CD4-positive, alpha-beta memory T cell (primary cell): ENCODE measurements at regions not wholly inside any gene's neighbourhood (a gene's known extent, or its start where the extent isn't known, plus 50 kb on each side); places are given as distances from the start of the nearest gene placed in this dataset.

ENCODE experiments used
- CTCF ChIA-PET: fragments of 350-600 bp; sonication (Branson Sonifier 250); formaldehyde crosslinking; loops from one replicate; lab custom pipeline; 2021; ENCODE audit warnings: inconsistent platforms; ENCODE audit not compliant: partially characterized antibody; lab: Charles Lee
- POLR2A ChIA-PET: fragments of 350-600 bp; sonication (Branson Sonifier 250); formaldehyde crosslinking; loops from one replicate; lab custom pipeline; 2021; ENCODE audit not compliant: partially characterized antibody; lab: Charles Lee
- DNase-seq, 5 donors: peaks; one replicate each; pipeline versions ENCODE4 v3.0.0 to v3.0.0-alpha.2; 2020 to 2022; ENCODE audit warnings: mixed read lengths in 1 of 5
- H3K27ac ChIP-seq: one replicate; pipeline ENCODE4 v1.7.0; 2013; ENCODE audit warnings: low read depth, low read length
- H3K27me3 ChIP-seq: 2 replicates; pipeline ENCODE4 v1.7.0; 2013; ENCODE audit warnings: mild to moderate bottlenecking, low read length, moderate library complexity; ENCODE audit not compliant: insufficient read depth
- H3K36me3 ChIP-seq: 2 replicates; pipeline ENCODE4 v1.7.0; 2013; ENCODE audit warnings: mild to moderate bottlenecking, low read length, moderate library complexity; ENCODE audit not compliant: insufficient read depth
- H3K4me1 ChIP-seq: 2 replicates; pipeline ENCODE4 v1.7.0; 2013; ENCODE audit warnings: mild to moderate bottlenecking, low read length, moderate library complexity; ENCODE audit not compliant: insufficient read depth
- H3K4me3 ChIP-seq, 2 donors: one replicate each; pipeline ENCODE4 v1.7.0; 2013; ENCODE audit warnings: low read length in 2 of 2, mild to moderate bottlenecking in 1 of 2
- H3K9me3 ChIP-seq, 2 donors: one replicate each; pipeline ENCODE4 v1.7.0; 2013; ENCODE audit warnings: low read length in 2 of 2, control low read depth in 1 of 2; ENCODE audit not compliant: control insufficient read depth in 1 of 2
- H3K27ac Mint-ChIP-seq, 7 donors: one replicate each; pipeline ENCODE4 v1.8.0; 2020 to 2021; ENCODE audit warnings: mixed read lengths in 7 of 7, mild to moderate bottlenecking in 6 of 7, inconsistent platforms in 3 of 7, moderate library complexity in 3 of 7
- H3K27me3 Mint-ChIP-seq, 2 donors: one replicate each; pipeline ENCODE4 v1.8.0; 2020 to 2021; ENCODE audit warnings: mixed read lengths in 2 of 2
- H3K36me3 Mint-ChIP-seq, 2 donors: one replicate each; pipeline ENCODE4 v1.8.0; 2020 to 2021; ENCODE audit warnings: mixed read lengths in 2 of 2, inconsistent platforms in 1 of 2, mild to moderate bottlenecking in 1 of 2
- H3K4me1 Mint-ChIP-seq, 4 donors: one replicate each; pipeline ENCODE4 v1.8.0; 2020 to 2021; ENCODE audit warnings: mixed read lengths in 4 of 4, mild to moderate bottlenecking in 1 of 4
- H3K4me3 Mint-ChIP-seq, 8 donors: one replicate each; pipeline ENCODE4 v1.8.0; 2020 to 2021; ENCODE audit warnings: mixed read lengths in 8 of 8, mild to moderate bottlenecking in 7 of 8, moderate library complexity in 6 of 8, inconsistent platforms in 3 of 8
- H3K9me3 Mint-ChIP-seq, 8 donors: one replicate each; pipeline ENCODE4 v1.8.0; 2020 to 2021; ENCODE audit warnings: mixed read lengths in 8 of 8, mild to moderate bottlenecking in 5 of 8, inconsistent platforms in 3 of 8, moderate library complexity in 1 of 8
- intact Hi-C: fragments of 100-400 bp; cut with micrococcal nuclease; formaldehyde crosslinking; loops from one replicate; pipeline ENCODE4 v1.15.1; 2023

GRCh38 chr18:60577457-60577856, 204.9 kb upstream of the MC4R start:
- intact Hi-C loops, result no loop called here
- Mint-ChIP-seq H3K27ac (no peak overlapping the region), H3K36me3 (no peaks in the 10 kb centered on the region), H3K4me3 (no peak overlapping the region), H3K27me3 (no peaks in the 10 kb centered on the region), H3K9me3 (peaks cover 0 to 16% (median 4%) of the 10 kb centered on the region in 8 donors), H3K4me1 (no peaks in the 10 kb centered on the region)
- H3K27ac ChIP-seq, result no peak overlapping the region
- DNase-seq, result no peak
- H3K4me3 ChIP-seq, result no peak overlapping the region
- no peaks in the 10 kb centered on the region for H3K9me3 ChIP-seq
- POLR2A ChIA-PET, result no interaction called here
- H3K4me1 ChIP-seq, result no peaks in the 10 kb centered on the region
- CTCF ChIA-PET, result no interaction called here
- H3K27me3 ChIP-seq, result no peaks in the 10 kb centered on the region
- H3K36me3 ChIP-seq, result no peaks in the 10 kb centered on the region

- no peaks in the 10 kb centered on the region for H3K9me3 ChIP-seq
- ChIA-PET CTCF (no interaction called here), POLR2A (no interaction called here)
- H3K4me3 ChIP-seq, result no peak overlapping the region
- Mint-ChIP-seq H3K27me3 (no peaks in the 10 kb centered on the region), H3K9me3 (peaks cover 0 to 15% (median 5%) of the 10 kb centered on the region in 8 donors), H3K36me3 (no peaks in the 10 kb centered on the region), H3K4me3 (no peak overlapping the region), H3K27ac (no peak overlapping the region), H3K4me1 (no peaks in the 10 kb centered on the region)
- H3K27me3 ChIP-seq, result no peaks in the 10 kb centered on the region
- no peak overlapping the region for H3K27ac ChIP-seq
- no peaks in the 10 kb centered on the region for H3K4me1 ChIP-seq
- intact Hi-C loops, result no loop called here
- H3K36me3 ChIP-seq, result no peaks in the 10 kb centered on the region
- no peak for DNase-seq
These were observed 213.1 kb upstream of the MC4R start for GRCh38 chr18:60585670-60586069.

GRCh38 chr18:60593249-60593648, 220.7 kb upstream of the MC4R start:
- no peak for DNase-seq
- no peaks in the 10 kb centered on the region for H3K36me3 ChIP-seq
- CTCF ChIA-PET, result no interaction called here
- no peaks in the 10 kb centered on the region for H3K27me3 Mint-ChIP-seq
- no peaks in the 10 kb centered on the region for H3K4me1 Mint-ChIP-seq
- peaks cover 0 to 4% (median 0%) of the 10 kb centered on the region in 8 donors for H3K9me3 Mint-ChIP-seq
- no peak overlapping the region for H3K27ac ChIP-seq
- H3K4me3 ChIP-seq, result no peak overlapping the region
- intact Hi-C loops, result no loop called here
- H3K27ac Mint-ChIP-seq, result no peak overlapping the region
- H3K36me3 Mint-ChIP-seq, result no peaks in the 10 kb centered on the region
- H3K4me1 ChIP-seq, result no peaks in the 10 kb centered on the region
- no peaks in the 10 kb centered on the region for H3K27me3 ChIP-seq
- POLR2A ChIA-PET, result no interaction called here
- H3K9me3 ChIP-seq, result no peaks in the 10 kb centered on the region
- no peak overlapping the region for H3K4me3 Mint-ChIP-seq

- DNase-seq, result no peak
- Mint-ChIP-seq H3K4me3 (no peak overlapping the region), H3K9me3 (peaks cover 0 to 3% (median 0%) of the 10 kb centered on the region in 8 donors), H3K4me1 (no peaks in the 10 kb centered on the region), H3K36me3 (no peaks in the 10 kb centered on the region), H3K27ac (no peak overlapping the region), H3K27me3 (no peaks in the 10 kb centered on the region)
- POLR2A ChIA-PET, result no interaction called here
- Histone ChIP-seq H3K9me3 (no peaks in the 10 kb centered on the region), H3K4me3 (no peak overlapping the region), H3K27ac (no peak overlapping the region), H3K4me1 (no peaks in the 10 kb centered on the region), H3K36me3 (no peaks in the 10 kb centered on the region), H3K27me3 (no peaks in the 10 kb centered on the region)
- intact Hi-C loops, result no loop called here
- CTCF ChIA-PET, result no interaction called here
These were observed 224.4 kb upstream of the MC4R start for GRCh38 chr18:60596928-60597327.

- Histone ChIP-seq H3K4me1 (no peaks in the 10 kb centered on the region), H3K4me3 (no peak overlapping the region), H3K36me3 (no peaks in the 10 kb centered on the region), H3K9me3 (no peaks in the 10 kb centered on the region), H3K27ac (no peak overlapping the region), H3K27me3 (no peaks in the 10 kb centered on the region)
- intact Hi-C loops, result no loop called here
- no peaks in the 10 kb centered on the region for H3K27me3 Mint-ChIP-seq
- no peak for DNase-seq
- no peak overlapping the region for H3K27ac Mint-ChIP-seq
- ChIA-PET CTCF (no interaction called here), POLR2A (no interaction called here)
- H3K9me3 Mint-ChIP-seq, result peaks cover 0 to 8% (median 0%) of the 10 kb centered on the region in 8 donors
- no peaks in the 10 kb centered on the region for H3K4me1 Mint-ChIP-seq
- no peak overlapping the region for H3K4me3 Mint-ChIP-seq
- no peaks in the 10 kb centered on the region for H3K36me3 Mint-ChIP-seq
These were observed 226.7 kb upstream of the MC4R start for GRCh38 chr18:60599267-60599666.

GRCh38 chr18:60599995-60600394, 227.4 kb upstream of the MC4R start:
- H3K27ac ChIP-seq, result no peak overlapping the region
- Mint-ChIP-seq H3K27ac (no peak overlapping the region), H3K27me3 (no peaks in the 10 kb centered on the region), H3K36me3 (no peaks in the 10 kb centered on the region), H3K4me1 (no peaks in the 10 kb centered on the region), H3K4me3 (no peak overlapping the region), H3K9me3 (peaks cover 0 to 8% (median 0%) of the 10 kb centered on the region in 8 donors)
- no peak for DNase-seq
- no peak overlapping the region for H3K4me3 ChIP-seq
- ChIA-PET POLR2A (no interaction called here), CTCF (no interaction called here)
- H3K27me3 ChIP-seq, result no peaks in the 10 kb centered on the region
- H3K9me3 ChIP-seq, result no peaks in the 10 kb centered on the region
- intact Hi-C loops, result no loop called here
- no peaks in the 10 kb centered on the region for H3K36me3 ChIP-seq
- H3K4me1 ChIP-seq, result no peaks in the 10 kb centered on the region

GRCh38 chr18:60601249-60601648, 228.7 kb upstream of the MC4R start:
- no peak overlapping the region for H3K4me3 ChIP-seq
- Mint-ChIP-seq H3K4me3 (no peak overlapping the region), H3K9me3 (peaks cover 0 to 8% (median 0%) of the 10 kb centered on the region in 8 donors), H3K27me3 (no peaks in the 10 kb centered on the region), H3K36me3 (no peaks in the 10 kb centered on the region), H3K4me1 (no peaks in the 10 kb centered on the region), H3K27ac (no peak overlapping the region)
- no peaks in the 10 kb centered on the region for H3K36me3 ChIP-seq
- CTCF ChIA-PET, result interaction anchor here (1.3 kb wide), 1 partner anchor 10 kb away, joined by 3 read pairs; no protein-coding TSS in a partner anchor
- H3K27ac ChIP-seq, result no peak overlapping the region
- POLR2A ChIA-PET, result no interaction called here
- H3K9me3 ChIP-seq, result no peaks in the 10 kb centered on the region
- no peak for DNase-seq
- no peaks in the 10 kb centered on the region for H3K27me3 ChIP-seq
- intact Hi-C loops, result no loop called here
- H3K4me1 ChIP-seq, result no peaks in the 10 kb centered on the region

GRCh38 chr18:60623331-60623730, 250.8 kb upstream of the MC4R start:
- Histone ChIP-seq H3K4me3 (no peak overlapping the region), H3K4me1 (no peaks in the 10 kb centered on the region), H3K9me3 (no peaks in the 10 kb centered on the region), H3K36me3 (no peaks in the 10 kb centered on the region), H3K27me3 (no peaks in the 10 kb centered on the region), H3K27ac (no peak overlapping the region)
- Mint-ChIP-seq H3K36me3 (no peaks in the 10 kb centered on the region), H3K4me1 (no peaks in the 10 kb centered on the region), H3K27me3 (no peaks in the 10 kb centered on the region), H3K27ac (no peak overlapping the region), H3K9me3 (peaks cover 0 to 9% (median 5%) of the 10 kb centered on the region in 8 donors), H3K4me3 (no peak overlapping the region)
- ChIA-PET CTCF (interaction anchor here (0.7 kb wide), 1 partner anchor 9 kb away, joined by 3 read pairs; no protein-coding TSS in a partner anchor), POLR2A (no interaction called here)
- intact Hi-C loops, result no loop called here
- DNase-seq, result no peak
